A549 (cell line): ENCODE measurements at regions not wholly inside any gene's neighbourhood (a gene's known extent, or its start where the extent isn't known, plus 50 kb on each side); places are given as distances from the start of the nearest gene placed in this dataset.
A peak's percentile ranks its signal among the peaks of the same experiment; 100 is the strongest.
"Not testable (repeated sequence)": the region's sequence is repeated elsewhere in the genome, so short reads cannot be mapped to it uniquely, and the experiment has no call there.

Experiments
- ATAC-seq, 2 experiments: fragments of 200-7000 bp in 1 of 2; fragments of >200 bp in 1 of 2; cut with Nextera tagmentation in 1 of 2; cut with Tn5 transposase in 1 of 2; 3 replicates each; pipeline versions ENCODE4 v1.8.0 to v1.9.1; 2018 to 2020; ENCODE audit warnings: mild to moderate bottlenecking in 1 of 2, moderate library complexity in 1 of 2
- CTCF ChIA-PET: fragments of 300-600 bp; sonication (Branson Sonifier 250); formaldehyde crosslinking; extraction: SDS; loops from one replicate; lab custom pipeline; 2021; ENCODE audit warnings: antibody characterized with exemption, inconsistent platforms; lab: Yijun Ruan, JAX
- POLR2A ChIA-PET: fragments of 350-600 bp; formaldehyde crosslinking; extraction: SDS; loops from one replicate; lab custom pipeline; 2021; ENCODE audit warnings: antibody characterized with exemption, inconsistent platforms; lab: Yijun Ruan, JAX
- DNase-seq, 2 experiments: peaks; one replicate each; pipeline versions ENCODE4 v3.0.0 to v3.0.0-alpha.2; 2011 to 2016; ENCODE audit warnings: low read depth in 1 of 2, low spot score in 1 of 2
- FAIRE-seq: peaks from 2 replicates; lab custom pipeline; 2011; peaks lifted over from hg19 to GRCh38; lab: Jason Lieb, UNC
- H3K27ac ChIP-seq, 2 experiments: fragments of >200 bp; sonication (Bioruptor Twin); formaldehyde crosslinking; 3 replicates each; pipeline ENCODE4 v1.5.1; 2016 to 2017
- H3K4me1 ChIP-seq: fragments of >200 bp; sonication (Bioruptor Twin); formaldehyde crosslinking; 3 replicates; pipeline ENCODE4 v1.6.1; 2016
- H3K4me2 ChIP-seq: fragments of >200 bp; sonication (Bioruptor Twin); formaldehyde crosslinking; 3 replicates; pipeline ENCODE4 v1.6.1; 2016
- H3K4me3 ChIP-seq: fragments of >200 bp; sonication (Bioruptor Twin); formaldehyde crosslinking; 3 replicates; pipeline ENCODE4 v1.5.1; 2016
- H3K9me3 ChIP-seq: fragments of >200 bp; sonication (Bioruptor Twin); formaldehyde crosslinking; 3 replicates; pipeline ENCODE4 v1.6.1; 2016
- CBX8 ChIP-seq: fragments of 200-600 bp; sonication (generic); IDR thresholded peaks from 2 replicates; pipeline ENCODE4 v1.6.1; 2016
- CHD2 ChIP-seq: fragments of 150-350 bp; IDR thresholded peaks from 2 replicates; pipeline ENCODE4 v1.6.1; 2014; ENCODE audit warnings: low read length; ENCODE audit not compliant: partially characterized antibody
- CTCF ChIP-seq: fragments of >200 bp; sonication (Bioruptor Twin); formaldehyde crosslinking; IDR thresholded peaks from 3 replicates; pipeline ENCODE4 v1.5.1; 2016
- E2F6 ChIP-seq: IDR thresholded peaks from 2 replicates; pipeline ENCODE4 v1.6.1; 2012; ENCODE audit warnings: low read depth, borderline replicate concordance
- EHMT2 ChIP-seq: fragments of 200-600 bp; sonication (generic); IDR thresholded peaks from 2 replicates; pipeline ENCODE4 v1.6.1; 2016; ENCODE audit warnings: antibody characterized with exemption, low read depth, mild to moderate bottlenecking, moderate library complexity
- HDAC2 ChIP-seq: fragments of 200-600 bp; sonication (generic); IDR thresholded peaks from 2 replicates; pipeline ENCODE4 v1.6.1; 2016
- HEYL ChIP-seq: fragments of 250-450 bp; sonication (Bioruptor Pico); IDR thresholded peaks from 2 replicates; pipeline ENCODE4 v1.8.0; 2021; ENCODE audit warnings: mild to moderate bottlenecking, moderate library complexity
- HOXB5 ChIP-seq: fragments of 250-450 bp; sonication (Bioruptor Pico); IDR thresholded peaks from 2 replicates; pipeline ENCODE4 v1.5.0; 2020; ENCODE audit warnings: mild to moderate bottlenecking, moderate library complexity
- MAX ChIP-seq: IDR thresholded peaks from 2 replicates; pipeline ENCODE4 v1.6.1; 2012
- MAZ ChIP-seq: fragments of 150-350 bp; IDR thresholded peaks from 2 replicates; pipeline ENCODE4 v1.6.1; 2014; ENCODE audit warnings: antibody characterized with exemption, low read depth, low read length, borderline replicate concordance
- RARB ChIP-seq: fragments of 250-450 bp; sonication (Bioruptor Pico); IDR thresholded peaks from 2 replicates; pipeline ENCODE4 v1.8.0; 2021; ENCODE audit warnings: mild to moderate bottlenecking, moderate library complexity
- SMC3 ChIP-seq: fragments of >200 bp; sonication (Bioruptor Twin); formaldehyde crosslinking; IDR thresholded peaks from 3 replicates; pipeline ENCODE4 v1.6.1; 2018; ENCODE audit warnings: inconsistent platforms
- TFCP2L1 ChIP-seq: fragments of 250-450 bp; sonication (Bioruptor Pico); IDR thresholded peaks from 2 replicates; pipeline ENCODE4 v1.5.0; 2021; ENCODE audit warnings: mild to moderate bottlenecking
- ZC3H11A ChIP-seq: fragments of 450-650 bp; IDR thresholded peaks from 2 replicates; pipeline ENCODE4 v1.6.1; 2014; ENCODE audit warnings: antibody characterized with exemption, mild to moderate bottlenecking
- ZFP36 ChIP-seq: fragments of 450-650 bp; IDR thresholded peaks from 2 replicates; pipeline ENCODE4 v1.6.1; 2014; ENCODE audit warnings: borderline replicate concordance; ENCODE audit not compliant: partially characterized antibody
- WGBS: methylation state at CpG from one replicate; pipeline ENCODE4 v1.1.6; 2017; ENCODE audit errors: missing lambda C conversion rate; 5-methylcytosine and 5-hydroxymethylcytosine counted together

GRCh38 chr15:66872405-66872804, 170.4 kb downstream of the SMAD6 start:
- Histone ChIP-seq H3K4me2 (no peak overlapping the region), H3K9me3 (peaks cover 13% of the 10 kb centered on the region), H3K27ac (no peak overlapping the region), H3K4me3 (no peak overlapping the region), H3K4me1 (peaks cover 6% of the 10 kb centered on the region; the same call in 1 of the 3 replicates)
- DNase-seq (no peak), ATAC-seq (no peak), FAIRE-seq (no peak)
- POLR2A ChIA-PET, result interaction anchor here (0.6 kb wide), 1 partner anchor 299 kb away, joined by 3 read pairs; no protein-coding TSS in a partner anchor
- CTCF ChIA-PET, result interaction anchor here (0.6 to 1.9 kb wide), 5 partner anchors 8 to 87 kb away, joined by 3 to 6 read pairs (median 4); no protein-coding TSS in a partner anchor
- TF ChIP-seq CTCF (no peak), ZC3H11A (no peak), SMC3 (no peak), E2F6 (no peak), EHMT2 (no peak), HOXB5 (CRISPR knock-in tag) (no peak), CBX8 (no peak), MAZ (no peak)

GRCh38 chr15:66873331-66873730, 171.3 kb downstream of the SMAD6 start:
- peak; percentile 77 for FAIRE-seq
- ChIA-PET CTCF (interaction anchor here (0.7 to 6.3 kb wide), 6 partner anchors 9 to 99 kb away, joined by 3 to 42 read pairs (median 8); no protein-coding TSS in a partner anchor), POLR2A (interaction anchor here (1.1 kb wide), 1 partner anchor 10 kb away, joined by 3 read pairs; no protein-coding TSS in a partner anchor)

GRCh38 chr15:66873856-66874255, 171.8 kb downstream of the SMAD6 start:
- POLR2A ChIA-PET, result interaction anchor here (1.1 kb wide), 1 partner anchor 10 kb away, joined by 3 read pairs; no protein-coding TSS in a partner anchor
- TF ChIP-seq HEYL (CRISPR knock-in tag) (no peak), TFCP2L1 (no peak), CHD2 (no peak), RARB (no peak), HDAC2 (no peak), E2F6 (no peak), MAZ (no peak), EHMT2 (no peak), ZFP36 (no peak), MAX (no peak)
- TF ChIP-seq, all 56 proteins: peak for 0

More at GRCh38 chr15:66873331-66873730, 171.3 kb downstream of the SMAD6 start:
- 76% methylated on average over 3 of the region's 3 CpGs for WGBS
- Histone ChIP-seq H3K9me3 (peaks cover 13% of the 10 kb centered on the region), H3K27ac (peak overlapping the region in 1 of 2 experiments; percentile 59; a peak in 1 of 6 replicates)
- not testable (repeated sequence) for H3K4me3 ChIP-seq, DNase-seq, H3K4me1 ChIP-seq, H3K4me2 ChIP-seq, ATAC-seq

More at GRCh38 chr15:66873856-66874255, 171.8 kb downstream of the SMAD6 start:
- no peak for DNase-seq
- no peak overlapping the region for H3K4me2 ChIP-seq
- H3K27ac ChIP-seq, result peak overlapping the region in 1 of 2 experiments; percentile 59; a peak in 3 of 6 replicates
- H3K4me3 ChIP-seq, result no peak overlapping the region
- FAIRE-seq, result no peak
- H3K9me3 ChIP-seq, result peaks cover 13% of the 10 kb centered on the region
- CTCF ChIA-PET, result interaction anchor here (0.7 to 6.3 kb wide), 7 partner anchors 10 to 307 kb away, joined by 3 to 42 read pairs (median 6); no protein-coding TSS in a partner anchor
- WGBS, result 90% methylated on average over 6 of the region's 6 CpGs
- H3K4me1 ChIP-seq, result peaks cover 6% of the 10 kb centered on the region; the same call in 1 of the 3 replicates
- peak in 1 of 2 experiments; percentile 20; a peak in 2 of 6 replicates for ATAC-seq
